ENCODE measurements at regions not wholly inside any gene's neighbourhood (a gene's known extent, or its start where the extent isn't known, plus 50 kb on each side); places are given as distances from the start of the nearest gene placed in this dataset.

DNA sequence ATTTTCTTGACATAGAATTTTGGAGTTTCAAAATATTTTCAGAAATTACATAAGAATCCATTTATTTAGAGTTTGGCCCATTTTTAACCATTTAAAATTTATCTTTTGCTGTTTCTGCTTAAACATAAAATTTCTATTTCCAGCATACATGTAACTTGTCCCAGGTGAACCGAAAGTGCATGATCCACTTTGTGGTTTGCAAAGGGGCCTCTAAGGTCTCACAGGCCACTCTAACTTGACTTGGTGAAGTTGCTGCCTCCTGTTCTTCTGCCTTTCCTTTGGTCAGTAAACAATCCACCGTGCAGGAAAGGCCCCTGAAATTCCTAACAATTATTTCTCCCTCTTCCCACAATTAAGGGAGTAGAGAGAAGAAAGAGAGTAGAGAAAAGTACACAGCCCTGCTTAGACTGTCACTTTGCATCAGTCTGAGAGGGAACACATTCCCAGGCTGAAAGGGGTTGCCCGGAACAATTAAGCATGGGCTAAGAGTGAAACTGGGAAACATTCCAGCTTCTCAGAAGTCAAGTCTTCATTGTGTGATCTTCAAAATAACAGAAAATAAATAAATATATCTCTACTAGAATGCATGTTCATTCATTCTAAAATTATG, 79.5 kb upstream of the SEMA3A start:
- Histone ChIP-seq H3K9ac (ENCODE audit: low read depth, low read length, poor library complexity, severe bottlenecking) (no peak overlapping the region), H3K4me3 (ENCODE audit: low read length, poor library complexity, severe bottlenecking) (no peak overlapping the region), H2AFZ (ENCODE audit: low read length) (no peak overlapping the region)

DNA sequence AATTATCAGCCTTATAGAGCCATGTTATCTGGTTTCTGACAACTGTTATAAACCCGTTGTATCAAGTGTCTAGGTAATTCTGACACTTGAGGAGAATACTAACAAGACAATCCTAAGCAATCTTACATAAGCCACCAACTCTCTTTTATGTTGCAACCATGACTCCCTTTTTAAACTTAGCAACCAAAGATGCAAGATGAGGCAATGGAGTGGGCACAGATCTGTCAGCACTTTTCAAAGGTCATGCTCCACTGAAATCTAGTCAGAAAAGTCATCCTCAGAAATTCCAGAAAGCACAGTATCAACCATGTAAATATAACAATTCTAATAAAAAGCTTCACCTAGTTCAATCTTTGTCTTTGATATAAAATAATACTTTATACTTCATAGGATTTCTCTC, 77.0 kb upstream of the SEMA3A start:
- Histone ChIP-seq H3K4me2 (ENCODE audit: low read depth, low read length, poor library complexity, severe bottlenecking) (no peak overlapping the region), H3K9ac (ENCODE audit: low read depth, low read length, poor library complexity, severe bottlenecking) (no peak overlapping the region)

More for the DNA sequence above, 79.5 kb upstream of the SEMA3A start:
- TF ChIP-seq EZH2phosphoT487 (IDR thresholded peaks at IDR 0.05; ENCODE audit: borderline replicate concordance), result no peak
- TF ChIP-seq, protein P1, sequence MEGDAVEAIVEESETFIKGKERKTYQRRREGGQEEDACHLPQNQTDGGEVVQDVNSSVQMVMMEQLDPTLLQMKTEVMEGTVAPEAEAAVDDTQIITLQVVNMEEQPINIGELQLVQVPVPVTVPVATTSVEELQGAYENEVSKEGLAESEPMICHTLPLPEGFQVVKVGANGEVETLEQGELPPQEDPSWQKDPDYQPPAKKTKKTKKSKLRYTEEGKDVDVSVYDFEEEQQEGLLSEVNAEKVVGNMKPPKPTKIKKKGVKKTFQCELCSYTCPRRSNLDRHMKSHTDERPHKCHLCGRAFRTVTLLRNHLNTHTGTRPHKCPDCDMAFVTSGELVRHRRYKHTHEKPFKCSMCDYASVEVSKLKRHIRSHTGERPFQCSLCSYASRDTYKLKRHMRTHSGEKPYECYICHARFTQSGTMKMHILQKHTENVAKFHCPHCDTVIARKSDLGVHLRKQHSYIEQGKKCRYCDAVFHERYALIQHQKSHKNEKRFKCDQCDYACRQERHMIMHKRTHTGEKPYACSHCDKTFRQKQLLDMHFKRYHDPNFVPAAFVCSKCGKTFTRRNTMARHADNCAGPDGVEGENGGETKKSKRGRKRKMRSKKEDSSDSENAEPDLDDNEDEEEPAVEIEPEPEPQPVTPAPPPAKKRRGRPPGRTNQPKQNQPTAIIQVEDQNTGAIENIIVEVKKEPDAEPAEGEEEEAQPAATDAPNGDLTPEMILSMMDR (conservative IDR thresholded peaks at IDR 0.05; ENCODE audit: low read length), result no peak
- no peaks in the 10 kb centered on the region for H3K4me1 ChIP-seq (ENCODE audit: insufficient read depth, low read length, poor library complexity, severe bottlenecking)
- no peaks in the 10 kb centered on the region for H3K27me3 ChIP-seq (ENCODE audit: insufficient read depth, low read length, poor library complexity, severe bottlenecking)
- no peaks in the 10 kb centered on the region for H3K9me2 ChIP-seq (replicated peaks; ENCODE audit: low read depth, low read length)
- H3F3A ChIP-seq (ENCODE audit: low read depth), result no peaks in the 10 kb centered on the region
- no peaks in the 10 kb centered on the region for H3K9me3 ChIP-seq (ENCODE audit: insufficient read depth, low read depth, low read length)
- no peak overlapping the region for H3K4me2 ChIP-seq (ENCODE audit: low read depth, low read length, poor library complexity, severe bottlenecking)
- no peaks in the 10 kb centered on the region for H3K36me3 ChIP-seq (ENCODE audit: insufficient read depth, low read length)
- H3K79me2 ChIP-seq (ENCODE audit: insufficient read depth, low read length), result no peaks in the 10 kb centered on the region
- no peaks in the 10 kb centered on the region for H4K20me1 ChIP-seq (ENCODE audit: insufficient read depth, low read length, poor library complexity, severe bottlenecking)

DNA sequence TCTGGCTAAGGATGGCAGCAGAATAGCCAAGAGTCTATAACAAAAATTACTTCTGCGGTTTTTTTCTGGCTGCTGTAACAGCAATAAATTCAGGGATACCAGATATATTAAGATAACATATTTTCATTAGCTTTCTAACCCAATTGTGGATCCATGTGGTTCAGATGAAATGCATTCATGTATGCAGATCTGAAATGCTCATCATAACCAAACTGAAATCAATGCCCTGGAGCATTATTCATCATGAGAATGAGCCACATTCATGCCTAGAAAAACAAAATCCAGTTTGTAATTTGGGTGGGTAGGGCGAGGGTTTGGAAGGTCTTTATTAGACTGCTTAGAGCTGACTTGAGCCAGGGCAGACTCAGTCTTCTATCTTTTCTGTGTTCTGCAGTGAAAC, 69.8 kb upstream of the SEMA3A start:
- H3K36me3 ChIP-seq (ENCODE audit: insufficient read depth, low read length), result no peaks in the 10 kb centered on the region
- no peaks in the 10 kb centered on the region for H3F3A ChIP-seq (ENCODE audit: low read depth)
- no peaks in the 10 kb centered on the region for H3K79me2 ChIP-seq (ENCODE audit: insufficient read depth, low read length)
- H3K4me2 ChIP-seq (ENCODE audit: low read depth, low read length, poor library complexity, severe bottlenecking), result no peak overlapping the region
- H3K9me2 ChIP-seq (replicated peaks; ENCODE audit: low read depth, low read length), result no peaks in the 10 kb centered on the region
- no peak overlapping the region for H3K9ac ChIP-seq (ENCODE audit: low read depth, low read length, poor library complexity, severe bottlenecking)
- H2AFZ ChIP-seq (ENCODE audit: low read length), result no peak overlapping the region
- TF ChIP-seq, protein P1 (conservative IDR thresholded peaks at IDR 0.05; ENCODE audit: low read length), result no peak
- TF ChIP-seq EZH2phosphoT487 (IDR thresholded peaks at IDR 0.05; ENCODE audit: borderline replicate concordance), result no peak
- no peak overlapping the region for H3K4me3 ChIP-seq (ENCODE audit: low read length, poor library complexity, severe bottlenecking)
- H3K9me3 ChIP-seq (ENCODE audit: insufficient read depth, low read depth, low read length), result no peaks in the 10 kb centered on the region
- H3K4me1 ChIP-seq (ENCODE audit: insufficient read depth, low read length, poor library complexity, severe bottlenecking), result no peaks in the 10 kb centered on the region
- no peaks in the 10 kb centered on the region for H4K20me1 ChIP-seq (ENCODE audit: insufficient read depth, low read length, poor library complexity, severe bottlenecking)
- no peaks in the 10 kb centered on the region for H3K27me3 ChIP-seq (ENCODE audit: insufficient read depth, low read length, poor library complexity, severe bottlenecking)

More for the DNA sequence above, 77.0 kb upstream of the SEMA3A start:
- no peaks in the 10 kb centered on the region for H3K79me2 ChIP-seq (ENCODE audit: insufficient read depth, low read length)
- H3F3A ChIP-seq (ENCODE audit: low read depth), result no peaks in the 10 kb centered on the region
- no peaks in the 10 kb centered on the region for H3K36me3 ChIP-seq (ENCODE audit: insufficient read depth, low read length)
- no peaks in the 10 kb centered on the region for H3K4me1 ChIP-seq (ENCODE audit: insufficient read depth, low read length, poor library complexity, severe bottlenecking)
- no peak for TF ChIP-seq EZH2phosphoT487 (IDR thresholded peaks at IDR 0.05; ENCODE audit: borderline replicate concordance)
- TF ChIP-seq, protein P1 (conservative IDR thresholded peaks at IDR 0.05; ENCODE audit: low read length), result no peak
- H3K27me3 ChIP-seq (ENCODE audit: insufficient read depth, low read length, poor library complexity, severe bottlenecking), result no peaks in the 10 kb centered on the region
- no peaks in the 10 kb centered on the region for H4K20me1 ChIP-seq (ENCODE audit: insufficient read depth, low read length, poor library complexity, severe bottlenecking)
- H3K9me3 ChIP-seq (ENCODE audit: insufficient read depth, low read depth, low read length), result no peaks in the 10 kb centered on the region
- H3K9me2 ChIP-seq (replicated peaks; ENCODE audit: low read depth, low read length), result no peaks in the 10 kb centered on the region
- H3K4me3 ChIP-seq (ENCODE audit: low read length, poor library complexity, severe bottlenecking), result no peak overlapping the region
- H2AFZ ChIP-seq (ENCODE audit: low read length), result no peak overlapping the region

Data from Loucy (cell line).